Forelimb muscle (tissue), 1 donor: ENCODE measurements at regions not wholly inside any gene's neighbourhood (a gene's known extent, or its start where the extent isn't known, plus 50 kb on each side); places are given as distances from the start of the nearest gene placed in this dataset.
A peak's percentile ranks its signal among the peaks of the same experiment; 100 is the strongest.

Experiments used
- DNase-seq: peaks from one replicate; pipeline ENCODE4 v3.0.0-alpha.2; 2013; ENCODE audit warnings: low read depth

GRCh38 chr4:13844740-13845139 lies 217.2 kb upstream of the BOD1L1 start:
- no peak for DNase-seq

GRCh38 chr4:13849778-13850177 lies 222.3 kb upstream of the BOD1L1 start:
- no peak for DNase-seq

- no peak for DNase-seq
Observed at GRCh38 chr4:13851085-13851940, 223.8 kb upstream of the BOD1L1 start.

GRCh38 chr4:13852411-13852810 lies 224.9 kb upstream of the BOD1L1 start:
- DNase-seq, result no peak

- DNase-seq, result no peak
Observed at GRCh38 chr4:13856387-13856786, 228.9 kb upstream of the BOD1L1 start.

GRCh38 chr4:13857397-13857796 lies 229.9 kb upstream of the BOD1L1 start:
- DNase-seq, result no peak

GRCh38 chr4:13857800-13858199 lies 230.3 kb upstream of the BOD1L1 start:
- no peak for DNase-seq

- DNase-seq, result no peak
Observed at GRCh38 chr4:13859423-13859822, 231.9 kb upstream of the BOD1L1 start.

- no peak for DNase-seq
Observed at GRCh38 chr4:13860126-13860525, 232.6 kb upstream of the BOD1L1 start.

- no peak for DNase-seq
Observed at GRCh38 chr4:13865871-13866669, 238.5 kb upstream of the BOD1L1 start.

- no peak for DNase-seq
Observed at GRCh38 chr4:13866881-13867280, 239.4 kb upstream of the BOD1L1 start.

- DNase-seq, result no peak
Observed at GRCh38 chr4:13872155-13872554, 244.6 kb upstream of the BOD1L1 start.

DNA sequence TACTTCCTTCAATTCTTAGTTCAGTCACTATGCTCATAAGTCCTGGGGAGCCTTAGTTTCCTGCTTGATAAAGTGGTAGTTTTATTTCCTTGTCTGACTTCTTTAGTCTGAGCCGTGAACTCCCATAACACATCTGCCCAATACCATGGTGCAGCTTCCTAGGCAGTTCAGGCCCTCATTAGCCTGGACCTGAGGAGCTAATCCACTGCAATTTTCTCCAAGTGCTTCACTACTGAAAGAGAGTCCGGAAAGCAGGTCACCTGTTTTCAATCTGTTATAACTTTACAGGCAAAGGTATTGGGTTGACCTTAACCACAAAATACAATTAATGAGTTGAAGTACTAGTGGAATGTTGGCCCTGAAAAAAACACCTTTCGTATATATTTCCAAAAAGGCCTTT lies 245.4 kb upstream of the BOD1L1 start:
- DNase-seq, result no peak

DNA sequence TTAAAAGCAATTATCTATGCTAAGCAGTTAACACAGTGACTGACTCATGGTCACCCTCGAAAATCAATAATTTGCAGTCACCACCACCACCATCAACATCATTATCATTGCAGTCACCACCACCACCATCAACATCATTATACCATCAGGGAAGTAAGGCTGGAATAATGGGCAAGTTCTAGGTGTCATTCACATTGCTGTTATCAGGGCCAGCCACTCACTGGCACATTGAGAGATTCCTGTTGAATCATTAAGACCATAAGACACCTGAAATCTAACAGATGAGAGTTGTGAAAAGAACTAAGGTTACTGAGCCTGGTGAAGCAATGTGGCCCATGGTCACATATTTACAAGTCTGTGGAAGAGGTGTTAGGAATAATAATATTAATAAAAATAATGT lies 247.7 kb upstream of the BOD1L1 start:
- no peak for DNase-seq

GRCh38 chr4:13876131-13876530 lies 248.6 kb upstream of the BOD1L1 start:
- DNase-seq, result no peak

GRCh38 chr4:13876940-13877339 lies 249.4 kb upstream of the BOD1L1 start:
- DNase-seq, result no peak

GRCh38 chr4:13877626-13878025 lies 250.1 kb upstream of the BOD1L1 start:
- DNase-seq, result no peak

DNA sequence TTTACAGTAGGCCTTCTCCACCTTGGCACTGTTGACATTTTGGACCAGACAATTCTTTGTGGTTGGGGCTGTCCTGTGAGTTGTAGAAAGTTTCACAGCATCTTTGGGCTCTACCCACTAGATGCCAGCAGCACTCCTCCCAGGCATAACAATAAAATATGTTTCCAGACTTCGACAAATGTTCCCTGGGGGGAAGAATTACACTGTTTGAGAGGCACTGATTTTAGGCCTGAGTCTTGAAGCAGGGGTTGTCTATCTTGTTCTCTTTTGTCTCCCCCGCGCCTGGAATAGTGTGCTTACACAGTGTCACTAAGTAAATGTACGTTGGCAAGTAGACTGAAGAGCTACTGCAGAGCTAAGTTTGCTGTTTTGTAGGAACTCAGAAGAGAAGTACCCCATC lies 254.4 kb upstream of the BOD1L1 start:
- no peak for DNase-seq

- no peak for DNase-seq
Observed at GRCh38 chr4:13887010-13887409, 259.5 kb upstream of the BOD1L1 start.

- no peak for DNase-seq
Observed at GRCh38 chr4:13888112-13888511, 260.6 kb upstream of the BOD1L1 start.

- DNase-seq, result no peak
Observed at GRCh38 chr4:13891544-13891939, 264.0 kb upstream of the BOD1L1 start.

GRCh38 chr4:13892739-13893105 lies 265.2 kb upstream of the BOD1L1 start:
- DNase-seq, result peak; percentile 9

GRCh38 chr4:13893211-13893610 lies 265.7 kb upstream of the BOD1L1 start:
- DNase-seq, result no peak
